Natural killer cell (primary cell): ENCODE measurements at regions not wholly inside any gene's neighbourhood (a gene's known extent, or its start where the extent isn't known, plus 50 kb on each side); places are given as distances from the start of the nearest gene placed in this dataset.
"Not testable (repeated sequence)": the region's sequence is repeated elsewhere in the genome, so short reads cannot be mapped to it uniquely, and the experiment has no call there.

Experiments
- ATAC-seq, 3 donors: fragments of 150-1000 bp in 2 of 3; fragments of 200-7000 bp in 1 of 3; cut with Tn5 transposase; 1 replicate in 1 of 3; 2 replicates in 2 of 3; pipeline ENCODE4 v1.10.0; 2021; ENCODE audit warnings: mild to moderate bottlenecking in 2 of 3, moderate library complexity in 2 of 3
- DNase-seq, 2 donors: peaks; one replicate each; pipeline versions ENCODE4 v3.0.0 to v3.0.0-alpha.2; 2013 to 2021; ENCODE audit warnings: mixed read lengths in 1 of 2
- H3K27ac ChIP-seq: one replicate; pipeline ENCODE4 v1.5.1; 2013; ENCODE audit warnings: mild to moderate bottlenecking, low read length
- H3K27me3 ChIP-seq: one replicate; pipeline ENCODE4 v1.6.1; 2013; ENCODE audit warnings: low read length; ENCODE audit not compliant: control insufficient read depth, insufficient read depth
- H3K36me3 ChIP-seq: one replicate; pipeline ENCODE4 v1.6.1; 2013; ENCODE audit warnings: low read length; ENCODE audit not compliant: control insufficient read depth, insufficient read depth
- H3K4me1 ChIP-seq: one replicate; pipeline ENCODE4 v1.6.1; 2013; ENCODE audit warnings: low read length; ENCODE audit not compliant: control insufficient read depth, insufficient read depth
- H3K4me3 ChIP-seq: one replicate; pipeline ENCODE4 v1.5.1; 2013; ENCODE audit warnings: low read length
- H3K9me3 ChIP-seq: one replicate; pipeline ENCODE4 v1.6.1; 2013; ENCODE audit warnings: low read length; ENCODE audit not compliant: control insufficient read depth, insufficient read depth
- H3K27ac Mint-ChIP-seq, 2 donors: one replicate each; pipeline ENCODE4 v1.8.0; 2022; ENCODE audit warnings: mild to moderate bottlenecking in 2 of 2, mixed read lengths in 2 of 2, moderate library complexity in 1 of 2
- H3K27me3 Mint-ChIP-seq, 2 donors: one replicate each; pipeline ENCODE4 v1.8.0; 2022; ENCODE audit warnings: low read depth in 2 of 2, mixed read lengths in 2 of 2
- H3K36me3 Mint-ChIP-seq: one replicate; pipeline ENCODE4 v1.8.0; 2022; ENCODE audit warnings: mixed read lengths
- H3K4me1 Mint-ChIP-seq, 2 donors: one replicate each; pipeline ENCODE4 v1.8.0; 2022; ENCODE audit warnings: mixed read lengths in 2 of 2
- H3K4me3 Mint-ChIP-seq: one replicate; pipeline ENCODE4 v1.8.0; 2022; ENCODE audit warnings: mild to moderate bottlenecking, moderate library complexity, mixed read lengths
- H3K9me3 Mint-ChIP-seq, 2 donors: one replicate each; pipeline ENCODE4 v1.8.0; 2022; ENCODE audit warnings: mixed read lengths in 2 of 2
- WGBS: methylation state at CpG from one replicate; pipeline ENCODE4 v1.1.7; 2013; ENCODE audit warnings: missing lambda C conversion rate; ENCODE audit not compliant: insufficient coverage; 5-methylcytosine and 5-hydroxymethylcytosine counted together
- intact Hi-C: fragments of 100-400 bp; cut with micrococcal nuclease; formaldehyde crosslinking; loops from one replicate; pipeline ENCODE4 v1.14.2; 2022
- TF ChIP-seq, protein P1 (sequence below): fragments of 200-600 bp; IDR thresholded peaks from one replicate; pipeline ENCODE4 v1.8.0; 2022; ENCODE audit warnings: antibody characterized with exemption

DNA sequence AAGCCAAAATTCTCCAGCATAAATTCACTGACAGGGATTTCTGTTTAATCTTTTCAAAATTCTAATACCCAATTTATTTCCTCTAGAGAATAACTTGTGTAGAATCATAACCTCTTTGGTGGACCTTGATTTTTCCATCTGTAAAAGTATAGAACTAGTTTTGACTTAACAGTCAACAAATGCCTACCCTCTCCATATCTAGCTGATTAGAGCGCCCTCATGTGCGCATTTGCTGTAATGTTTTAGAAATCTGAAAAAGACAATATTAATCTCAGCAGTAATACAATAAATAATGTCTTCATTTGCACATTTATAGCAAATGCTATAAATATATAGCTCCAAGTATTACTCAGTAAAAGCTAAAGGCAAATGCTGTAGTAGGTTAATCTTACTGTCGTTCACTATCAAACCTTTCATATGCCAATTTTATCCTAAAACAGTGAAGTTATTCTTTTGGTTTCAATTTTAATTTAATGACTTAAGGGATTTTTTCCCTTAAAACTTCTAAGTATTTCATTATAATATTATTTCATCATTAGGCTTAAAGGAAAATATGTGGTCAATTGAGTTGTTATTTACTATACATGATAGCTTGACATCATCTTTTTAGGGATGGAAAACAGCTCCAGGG is 153.6 kb upstream of the EFCAB3 start:
- H3K9me3 Mint-ChIP-seq = not testable (repeated sequence)

DNA sequence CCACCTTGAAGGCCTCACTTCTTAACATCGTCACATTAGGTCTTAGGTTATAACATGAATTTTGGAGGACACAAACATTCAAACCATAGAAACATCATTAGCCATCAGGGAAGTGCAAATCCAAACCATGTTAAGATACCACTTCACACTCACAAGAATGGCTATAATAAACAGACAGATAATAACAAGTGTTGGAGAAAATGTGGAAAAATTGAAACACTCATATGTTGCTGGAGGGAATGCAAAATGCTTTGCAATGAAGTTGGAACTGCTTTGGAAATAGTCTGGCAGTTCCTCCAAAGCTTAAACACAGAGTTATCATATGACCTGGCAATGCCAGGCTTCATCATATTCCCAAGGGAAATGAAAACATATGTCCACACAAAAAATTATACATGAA is 156.8 kb upstream of the EFCAB3 start:
- H3K27ac ChIP-seq, DNase-seq, H3K4me3 ChIP-seq, H3K27me3 ChIP-seq, H3K27me3 Mint-ChIP-seq, intact Hi-C loops, H3K9me3 Mint-ChIP-seq, H3K36me3 ChIP-seq, H3K4me3 Mint-ChIP-seq, H3K4me1 Mint-ChIP-seq, H3K9me3 ChIP-seq, H3K36me3 Mint-ChIP-seq, ATAC-seq, H3K27ac Mint-ChIP-seq, H3K4me1 ChIP-seq: not testable (repeated sequence)
- no CpG with 5 or more reads among the region's 1 CpG for WGBS

More for the DNA sequence above, 153.6 kb upstream of the EFCAB3 start:
- H3K27me3 ChIP-seq, H3K27ac ChIP-seq, H3K27ac Mint-ChIP-seq, intact Hi-C loops, H3K9me3 ChIP-seq, H3K36me3 Mint-ChIP-seq, H3K27me3 Mint-ChIP-seq, H3K4me1 Mint-ChIP-seq, H3K4me3 Mint-ChIP-seq, H3K36me3 ChIP-seq, H3K4me3 ChIP-seq, ATAC-seq, H3K4me1 ChIP-seq, DNase-seq: not testable (repeated sequence)
- no CpG with 5 or more reads among the region's 3 CpGs for WGBS

DNA sequence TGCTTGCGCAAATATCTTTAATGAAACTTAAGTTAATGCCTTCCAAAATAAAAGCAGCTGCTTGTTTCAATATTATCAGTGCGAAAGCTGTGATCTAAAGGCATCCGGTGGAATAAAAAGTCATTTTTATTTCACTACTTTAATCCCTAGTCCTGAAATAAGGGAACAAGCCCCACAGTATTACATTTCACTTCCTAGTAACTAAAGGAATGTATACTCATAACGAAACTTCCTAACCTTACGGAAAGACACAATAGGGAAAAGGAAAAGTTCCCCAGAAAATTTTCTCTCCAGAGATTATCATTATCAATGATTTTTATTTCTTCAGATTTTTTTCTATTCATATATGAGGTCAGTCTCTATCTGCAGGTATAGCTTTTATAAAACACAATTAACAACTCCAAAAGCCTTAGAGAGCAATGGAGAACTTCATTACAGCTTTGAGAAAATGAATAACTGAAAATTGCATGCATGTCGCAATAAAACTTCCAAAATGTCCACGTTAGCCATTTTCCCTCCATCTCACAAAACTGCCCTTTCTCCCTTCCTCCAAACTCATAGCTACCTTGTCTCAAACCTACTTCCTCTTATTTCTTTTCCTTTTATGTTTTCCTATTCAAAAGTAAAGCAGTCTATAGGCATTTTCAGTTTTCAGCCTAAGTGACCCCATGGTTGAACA is 154.3 kb upstream of the MED13 start:
- no peak overlapping the region for H3K4me3 Mint-ChIP-seq
- WGBS = 94% methylated on average over 5 of the region's 7 CpGs
- ATAC-seq = no peak

DNA sequence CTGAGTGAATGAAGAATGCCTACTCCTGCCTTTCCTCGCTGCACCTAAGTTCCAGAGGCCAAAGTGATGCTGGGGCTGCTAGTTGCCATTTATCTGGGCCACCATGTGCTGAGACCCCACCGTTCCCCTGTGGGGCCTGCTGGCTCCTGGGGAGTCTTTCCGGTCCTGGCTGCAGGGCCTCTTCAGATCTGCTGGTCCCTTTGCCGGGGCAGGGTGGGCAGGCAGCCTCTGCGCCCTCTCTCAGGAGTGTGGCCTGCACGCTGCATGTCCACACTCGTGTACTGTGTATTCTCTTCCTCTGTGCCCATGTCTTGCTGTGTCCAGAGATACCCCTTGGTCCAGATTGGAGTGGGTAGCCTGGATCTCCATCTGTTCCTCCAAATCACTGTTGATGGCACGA is 151.8 kb upstream of the MED13 start:
- Mint-ChIP-seq H3K36me3 (no peaks in the 10 kb centered on the region), H3K27ac (no peak overlapping the region), H3K9me3 (no peaks in the 10 kb centered on the region), H3K4me3 (no peak overlapping the region), H3K4me1 (no peaks in the 10 kb centered on the region), H3K27me3 (peaks cover 9 to 15% of the 10 kb centered on the region in 2 donors)
- no peaks in the 10 kb centered on the region for H3K9me3 ChIP-seq
- DNase-seq = no peak
- WGBS = 86% methylated on average over 8 of the region's 8 CpGs
- no peaks in the 10 kb centered on the region for H3K36me3 ChIP-seq
- no peak overlapping the region for H3K4me3 ChIP-seq
- H3K27me3 ChIP-seq = no peaks in the 10 kb centered on the region
- no peaks in the 10 kb centered on the region for H3K4me1 ChIP-seq
- no peak overlapping the region for H3K27ac ChIP-seq
- intact Hi-C loops = no loop called here
- peak in 1 of 3 donors; percentile 24 for ATAC-seq
- TF ChIP-seq, protein P1, sequence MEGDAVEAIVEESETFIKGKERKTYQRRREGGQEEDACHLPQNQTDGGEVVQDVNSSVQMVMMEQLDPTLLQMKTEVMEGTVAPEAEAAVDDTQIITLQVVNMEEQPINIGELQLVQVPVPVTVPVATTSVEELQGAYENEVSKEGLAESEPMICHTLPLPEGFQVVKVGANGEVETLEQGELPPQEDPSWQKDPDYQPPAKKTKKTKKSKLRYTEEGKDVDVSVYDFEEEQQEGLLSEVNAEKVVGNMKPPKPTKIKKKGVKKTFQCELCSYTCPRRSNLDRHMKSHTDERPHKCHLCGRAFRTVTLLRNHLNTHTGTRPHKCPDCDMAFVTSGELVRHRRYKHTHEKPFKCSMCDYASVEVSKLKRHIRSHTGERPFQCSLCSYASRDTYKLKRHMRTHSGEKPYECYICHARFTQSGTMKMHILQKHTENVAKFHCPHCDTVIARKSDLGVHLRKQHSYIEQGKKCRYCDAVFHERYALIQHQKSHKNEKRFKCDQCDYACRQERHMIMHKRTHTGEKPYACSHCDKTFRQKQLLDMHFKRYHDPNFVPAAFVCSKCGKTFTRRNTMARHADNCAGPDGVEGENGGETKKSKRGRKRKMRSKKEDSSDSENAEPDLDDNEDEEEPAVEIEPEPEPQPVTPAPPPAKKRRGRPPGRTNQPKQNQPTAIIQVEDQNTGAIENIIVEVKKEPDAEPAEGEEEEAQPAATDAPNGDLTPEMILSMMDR = no peak

More for the DNA sequence above, 154.3 kb upstream of the MED13 start:
- TF ChIP-seq, protein P1 = no peak
- Histone ChIP-seq H3K27me3 (no peaks in the 10 kb centered on the region), H3K4me3 (no peak overlapping the region), H3K9me3 (no peaks in the 10 kb centered on the region), H3K4me1 (no peaks in the 10 kb centered on the region), H3K27ac (no peak overlapping the region), H3K36me3 (no peaks in the 10 kb centered on the region)
- no peaks in the 10 kb centered on the region for H3K36me3 Mint-ChIP-seq
- H3K4me1 Mint-ChIP-seq = no peaks in the 10 kb centered on the region
- intact Hi-C loops = no loop called here
- no peaks in the 10 kb centered on the region for H3K9me3 Mint-ChIP-seq
- H3K27ac Mint-ChIP-seq = no peak overlapping the region
- peaks cover 7 to 9% of the 10 kb centered on the region in 2 donors for H3K27me3 Mint-ChIP-seq
- DNase-seq = no peak

DNA sequence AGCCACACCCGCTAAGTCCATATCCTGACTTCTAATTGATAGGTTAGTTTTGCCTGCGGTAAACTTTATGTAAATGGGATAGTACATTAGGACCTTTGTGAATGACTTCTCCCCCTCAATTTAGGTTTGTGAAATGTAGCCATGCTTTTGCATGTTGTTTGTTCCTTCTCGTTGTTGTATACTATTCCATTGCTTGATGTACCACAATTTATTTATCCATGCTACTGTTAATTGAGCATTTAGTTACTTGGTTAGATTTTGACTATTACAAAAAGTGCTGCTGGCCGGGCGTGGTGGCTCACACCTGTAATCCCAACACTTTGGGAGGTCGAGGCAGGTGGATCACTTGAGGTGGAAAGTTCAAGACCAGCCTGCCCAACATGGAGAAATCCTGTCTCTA is 150.8 kb upstream of the MED13 start:
- 87% methylated on average over 3 of the region's 6 CpGs for WGBS
- H3K4me1 ChIP-seq, H3K9me3 ChIP-seq, H3K27me3 ChIP-seq, ATAC-seq, H3K36me3 Mint-ChIP-seq, H3K4me3 Mint-ChIP-seq, H3K4me3 ChIP-seq, intact Hi-C loops, DNase-seq, H3K36me3 ChIP-seq, H3K27ac ChIP-seq, H3K4me1 Mint-ChIP-seq, H3K27ac Mint-ChIP-seq, H3K9me3 Mint-ChIP-seq: not testable (repeated sequence)
- H3K27me3 Mint-ChIP-seq = peaks cover 12 to 15% of the 10 kb centered on the region in 2 donors
